ENCODE measurements at regions not wholly inside any gene's neighbourhood (a gene's known extent, or its start where the extent isn't known, plus 50 kb on each side); places are given as distances from the start of the nearest gene placed in this dataset.

- DNase-seq (ENCODE audit: low read depth), result no peak
- no peak for TF ChIP-seq CTCF (IDR thresholded peaks at IDR 0.05; ENCODE audit: low read depth, low read length, missing control alignments)
These were observed 408.5 kb downstream of the MFSD1 start for GRCh38 chr3:159210336-159210735.

GRCh38 chr3:159216311-159216710, 414.5 kb downstream of the MFSD1 start:
- H3K4me3 ChIP-seq (ENCODE audit: low read depth, low read length), result no peak overlapping the region
- no peak for TF ChIP-seq CTCF (IDR thresholded peaks at IDR 0.05; ENCODE audit: low read depth, low read length, missing control alignments)
- DNase-seq (ENCODE audit: low read depth), result no peak

More at GRCh38 chr3:159210336-159210735, 408.5 kb downstream of the MFSD1 start:
- H3K4me3 ChIP-seq (ENCODE audit: low read depth, low read length), result no peak overlapping the region

GRCh38 chr3:159219231-159219630, 417.4 kb downstream of the MFSD1 start:
- H3K4me3 ChIP-seq (ENCODE audit: low read depth, low read length), result no peak overlapping the region
- TF ChIP-seq CTCF (IDR thresholded peaks at IDR 0.05; ENCODE audit: low read depth, low read length, missing control alignments), result no peak
- no peak for DNase-seq (ENCODE audit: low read depth)

- TF ChIP-seq CTCF (IDR thresholded peaks at IDR 0.05; ENCODE audit: low read depth, low read length, missing control alignments), result no peak
- H3K4me3 ChIP-seq (ENCODE audit: low read depth, low read length), result no peak overlapping the region
- DNase-seq (ENCODE audit: low read depth), result no peak
These were observed 419.5 kb downstream of the MFSD1 start for GRCh38 chr3:159221335-159221734.

- H3K4me3 ChIP-seq (ENCODE audit: low read depth, low read length), result no peak overlapping the region
- DNase-seq (ENCODE audit: low read depth), result no peak
- no peak for TF ChIP-seq CTCF (IDR thresholded peaks at IDR 0.05; ENCODE audit: low read depth, low read length, missing control alignments)
These were observed 427.3 kb downstream of the MFSD1 start for GRCh38 chr3:159229116-159229680.

GRCh38 chr3:159232966-159233365, 431.1 kb downstream of the MFSD1 start:
- TF ChIP-seq CTCF (IDR thresholded peaks at IDR 0.05; ENCODE audit: low read depth, low read length, missing control alignments), result no peak

GRCh38 chr3:159233734-159234133, 431.9 kb downstream of the MFSD1 start:
- no peak for TF ChIP-seq CTCF (IDR thresholded peaks at IDR 0.05; ENCODE audit: low read depth, low read length, missing control alignments)
- H3K4me3 ChIP-seq (ENCODE audit: low read depth, low read length), result no peak overlapping the region
- DNase-seq (ENCODE audit: low read depth), result no peak

More at GRCh38 chr3:159232966-159233365, 431.1 kb downstream of the MFSD1 start:
- DNase-seq (ENCODE audit: low read depth), result no peak
- H3K4me3 ChIP-seq (ENCODE audit: low read depth, low read length), result no peak overlapping the region

Measured in GM12864 (cell line).